ENCODE measurements at regions not wholly inside any gene's neighbourhood (a gene's known extent, or its start where the extent isn't known, plus 50 kb on each side); places are given as distances from the start of the nearest gene placed in this dataset.

DNA sequence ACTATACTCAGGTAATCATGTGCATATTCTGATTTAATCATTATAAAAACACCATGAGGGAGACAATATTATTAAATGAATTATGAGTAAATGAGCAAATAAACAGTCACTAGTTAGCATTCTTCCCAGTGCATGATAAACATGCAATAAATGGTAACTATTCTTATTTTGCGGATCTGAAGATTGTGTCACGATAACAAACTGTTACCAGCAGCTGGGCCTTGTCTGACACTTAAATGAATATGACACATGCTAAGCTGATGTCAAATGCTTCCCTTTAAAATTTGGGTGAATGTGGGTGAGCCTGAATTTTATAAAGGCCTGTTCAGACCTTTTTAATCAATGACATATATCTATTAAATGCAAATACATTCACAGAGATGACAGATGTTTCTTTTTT is 68.2 kb upstream of the KIT start:
- H4K5ac ChIP-seq (ENCODE audit: insufficient read length, low read depth, low read length) = no peak overlapping the region
- no peak for FAIRE-seq
- no peak overlapping the region for H3K14ac ChIP-seq (ENCODE audit: insufficient read length)
- no peak overlapping the region for H2BK12ac ChIP-seq (ENCODE audit: low read depth, low read length)
- no peak overlapping the region for H2BK120ac ChIP-seq (replicated peaks; ENCODE audit: low read depth, low read length)
- no peak overlapping the region for H3K23ac ChIP-seq (ENCODE audit: insufficient read length)
- ChIA-PET CTCF (ENCODE audit: partially characterized antibody) (no interaction called here), POLR2A (ENCODE audit: partially characterized antibody) (no interaction called here)
- no peak overlapping the region for H2BK15ac ChIP-seq (ENCODE audit: low read length)
- no peaks in the 10 kb centered on the region for H3K79me1 ChIP-seq (ENCODE audit: low read depth, low read length)
- no peaks in the 10 kb centered on the region for H3K23me2 ChIP-seq (ENCODE audit: low read depth, low read length)
- H3K4me2 ChIP-seq (ENCODE audit: insufficient read depth in 1 of 2, low read depth in 2 of 2, low read length in 2 of 2) = no peak overlapping the region
- H3K36me3 ChIP-seq (ENCODE audit: control insufficient read depth in 2 of 4, insufficient read depth in 4 of 4, low read length in 3 of 4) = no peaks in the 10 kb centered on the region
- H2BK20ac ChIP-seq (ENCODE audit: low read length) = no peak overlapping the region
- no peak for DNase-seq (ENCODE audit: low read depth in 1 of 2, low spot score in 2 of 2)
- H2AFZ ChIP-seq (ENCODE audit: low read length) = no peak overlapping the region
- no peaks in the 10 kb centered on the region for H3K79me2 ChIP-seq (ENCODE audit: control insufficient read depth in 1 of 2, insufficient read depth in 2 of 2, low read length in 2 of 2)
- 50% methylated on average over 2 of the region's 2 CpGs; no CpG with 5 or more reads in 1 of the 2 experiments for WGBS, 2 experiments (ENCODE audit: extremely low coverage in 1 of 2, insufficient coverage in 1 of 2, insufficient read length in 1 of 2, insufficient replicate concordance in 2 of 2, low coverage in 1 of 2, low lambda C conversion rate in 2 of 2, missing lambda C conversion rate in 1 of 2)
- no peak overlapping the region for H2AK5ac ChIP-seq (ENCODE audit: low read depth, low read length)
- no peak overlapping the region for H3K27ac ChIP-seq (ENCODE audit: low read depth, low read length)
- H4K91ac ChIP-seq (replicated peaks; ENCODE audit: insufficient read length, low read length) = no peak overlapping the region
- no peak overlapping the region for H3K9ac ChIP-seq (replicated peaks in 1 of 4; ENCODE audit: extremely low read depth in 1 of 4, low read depth in 3 of 4, low read length in 3 of 4)
- H2BK5ac ChIP-seq (ENCODE audit: low read depth, low read length) = no peak overlapping the region
- no peak overlapping the region for H3K4me3 ChIP-seq (ENCODE audit: extremely low read depth in 1 of 4, insufficient read depth in 2 of 4, low read depth in 3 of 4, low read length in 4 of 4)
- H4K8ac ChIP-seq (ENCODE audit: extremely low read depth, insufficient read depth, low read length) = no peak overlapping the region
- no peak overlapping the region for H3K56ac ChIP-seq (replicated peaks; ENCODE audit: insufficient read length, low read depth, low read length)
- no peaks in the 10 kb centered on the region for H3K27me3 ChIP-seq (replicated peaks in 1 of 4; ENCODE audit: control insufficient read depth in 3 of 4, extremely low read depth in 1 of 4, insufficient read depth in 3 of 4, low read length in 3 of 4)
- H3K18ac ChIP-seq (ENCODE audit: extremely low read depth, low read length) = no peak overlapping the region
- no peaks in the 10 kb centered on the region for H4K20me1 ChIP-seq (replicated peaks in 1 of 2; ENCODE audit: control insufficient read depth in 1 of 2, insufficient read depth in 2 of 2, low read length in 2 of 2)
- H3K9me3 ChIP-seq (ENCODE audit: insufficient read depth in 2 of 2, low read depth in 1 of 2, low read length in 1 of 2) = no peaks in the 10 kb centered on the region
- H3K4me1 ChIP-seq (replicated peaks in 1 of 4; ENCODE audit: control insufficient read depth in 3 of 4, insufficient read depth in 4 of 4, low read length in 3 of 4) = no peaks in the 10 kb centered on the region
- H3K4ac ChIP-seq (replicated peaks; ENCODE audit: insufficient read length, low read depth, low read length) = no peak overlapping the region
- TF ChIP-seq NANOG (IDR thresholded peaks at IDR 0.05; ENCODE audit: insufficient read depth, low read depth, low read length, poor library complexity, severe bottlenecking) = no peak
- TF ChIP-seq BACH1 (IDR thresholded peaks at IDR 0.05; ENCODE audit: low read length) = no peak
- TF ChIP-seq PHF8 (conservative IDR thresholded peaks at IDR 0.05; ENCODE audit: low read depth, low read length) = no peak
- no peak for TF ChIP-seq HDAC2 (IDR thresholded peaks at IDR 0.05; ENCODE audit: borderline replicate concordance in 1 of 2, low read depth in 2 of 2, low read length in 2 of 2)
- no peak for TF ChIP-seq MAFK (IDR thresholded peaks at IDR 0.05; ENCODE audit: low read depth, low read length)
- TF ChIP-seq, protein P1, sequence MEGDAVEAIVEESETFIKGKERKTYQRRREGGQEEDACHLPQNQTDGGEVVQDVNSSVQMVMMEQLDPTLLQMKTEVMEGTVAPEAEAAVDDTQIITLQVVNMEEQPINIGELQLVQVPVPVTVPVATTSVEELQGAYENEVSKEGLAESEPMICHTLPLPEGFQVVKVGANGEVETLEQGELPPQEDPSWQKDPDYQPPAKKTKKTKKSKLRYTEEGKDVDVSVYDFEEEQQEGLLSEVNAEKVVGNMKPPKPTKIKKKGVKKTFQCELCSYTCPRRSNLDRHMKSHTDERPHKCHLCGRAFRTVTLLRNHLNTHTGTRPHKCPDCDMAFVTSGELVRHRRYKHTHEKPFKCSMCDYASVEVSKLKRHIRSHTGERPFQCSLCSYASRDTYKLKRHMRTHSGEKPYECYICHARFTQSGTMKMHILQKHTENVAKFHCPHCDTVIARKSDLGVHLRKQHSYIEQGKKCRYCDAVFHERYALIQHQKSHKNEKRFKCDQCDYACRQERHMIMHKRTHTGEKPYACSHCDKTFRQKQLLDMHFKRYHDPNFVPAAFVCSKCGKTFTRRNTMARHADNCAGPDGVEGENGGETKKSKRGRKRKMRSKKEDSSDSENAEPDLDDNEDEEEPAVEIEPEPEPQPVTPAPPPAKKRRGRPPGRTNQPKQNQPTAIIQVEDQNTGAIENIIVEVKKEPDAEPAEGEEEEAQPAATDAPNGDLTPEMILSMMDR (IDR thresholded peaks at IDR 0.05; ENCODE audit: control extremely low read depth in 1 of 3, insufficient read depth in 1 of 3, low read depth in 1 of 3, low read length in 3 of 3) = no peak
